H9 (cell line): ENCODE measurements at regions not wholly inside any gene's neighbourhood (a gene's known extent, or its start where the extent isn't known, plus 50 kb on each side); places are given as distances from the start of the nearest gene placed in this dataset.

ENCODE experiments used
- DNase-seq: peaks from one replicate; pipeline ENCODE4 v3.0.0-alpha.2; 2017
- H2AFZ ChIP-seq: one replicate; pipeline ENCODE4 v1.6.1; 2013; ENCODE audit warnings: mild to moderate bottlenecking, low read length, control low read depth, moderate library complexity
- H2AK5ac ChIP-seq: 2 replicates; pipeline ENCODE4 v1.6.1; 2013; ENCODE audit warnings: low read length, control low read depth, mixed read lengths; ENCODE audit not compliant: insufficient read length
- H2BK120ac ChIP-seq: one replicate; pipeline ENCODE4 v1.6.1; 2013; ENCODE audit warnings: low read depth, mild to moderate bottlenecking, low read length, control low read depth, inconsistent platforms; ENCODE audit not compliant: poor library complexity, severe bottlenecking
- H2BK12ac ChIP-seq: 2 replicates; pipeline ENCODE4 v1.6.1; 2013; ENCODE audit warnings: low read length, control low read depth, mixed read lengths, low read depth; ENCODE audit not compliant: insufficient read length
- H2BK15ac ChIP-seq: 2 replicates; pipeline ENCODE4 v1.6.1; 2013; ENCODE audit warnings: low read depth, low read length, control low read depth
- H2BK20ac ChIP-seq: one replicate; pipeline ENCODE4 v1.6.1; 2013; ENCODE audit warnings: low read depth, mild to moderate bottlenecking, low read length, control low read depth, inconsistent platforms; ENCODE audit not compliant: poor library complexity, severe bottlenecking
- H2BK5ac ChIP-seq: 2 replicates; pipeline ENCODE4 v1.6.1; 2013; ENCODE audit warnings: low read length, control low read depth, mixed read lengths; ENCODE audit not compliant: insufficient read length
- H3K14ac ChIP-seq: 2 replicates; pipeline ENCODE4 v1.6.1; 2013; ENCODE audit warnings: low read length, control low read depth; ENCODE audit not compliant: insufficient read depth
- H3K18ac ChIP-seq: 2 replicates; pipeline ENCODE4 v1.6.1; 2013; ENCODE audit warnings: low read depth, mild to moderate bottlenecking, mixed read lengths, low read length, control low read depth; ENCODE audit not compliant: insufficient read length
- H3K23ac ChIP-seq: 2 replicates; pipeline ENCODE4 v1.6.1; 2013; ENCODE audit warnings: low read length, control low read depth, mixed read lengths, low read depth; ENCODE audit not compliant: insufficient read length
- H3K23me2 ChIP-seq: 2 replicates; pipeline ENCODE4 v1.6.1; 2013; ENCODE audit warnings: low read depth, mild to moderate bottlenecking, mixed read lengths, low read length, control low read depth; ENCODE audit not compliant: insufficient read length, poor library complexity, severe bottlenecking
- H3K27ac ChIP-seq: 2 replicates; pipeline ENCODE4 v1.5.1; 2013; ENCODE audit warnings: low read length, control low read depth, mixed read lengths, low read depth; ENCODE audit not compliant: insufficient read length
- H3K27me3 ChIP-seq: 2 replicates; pipeline ENCODE4 v1.6.1; 2013; ENCODE audit warnings: low read length, control low read depth, inconsistent platforms; ENCODE audit not compliant: insufficient read depth
- H3K4ac ChIP-seq: 2 replicates; pipeline ENCODE4 v1.6.1; 2013; ENCODE audit warnings: low read depth, mild to moderate bottlenecking, control low read depth, inconsistent platforms, low read length, moderate library complexity
- H3K4me1 ChIP-seq: 2 replicates; pipeline ENCODE4 v1.6.1; 2013; ENCODE audit warnings: low read length, control low read depth, inconsistent platforms; ENCODE audit not compliant: insufficient read depth
- H3K4me2 ChIP-seq: 2 replicates; pipeline ENCODE4 v1.6.1; 2013; ENCODE audit warnings: low read length, control low read depth, mixed read lengths; ENCODE audit not compliant: insufficient read length, insufficient read depth
- H3K56ac ChIP-seq: 2 replicates; pipeline ENCODE4 v1.6.1; 2013; ENCODE audit warnings: low read depth, mild to moderate bottlenecking, mixed read lengths, low read length, control low read depth; ENCODE audit not compliant: insufficient read length
- H3K79me1 ChIP-seq: 2 replicates; pipeline ENCODE4 v1.6.1; 2013; ENCODE audit warnings: low read depth, mild to moderate bottlenecking, moderate library complexity, low read length, control low read depth, inconsistent platforms; ENCODE audit not compliant: insufficient read depth, poor library complexity, severe bottlenecking
- H3K79me2 ChIP-seq: 2 replicates; pipeline ENCODE4 v1.6.1; 2013; ENCODE audit warnings: low read length, control low read depth, inconsistent platforms; ENCODE audit not compliant: insufficient read depth
- H3K9ac ChIP-seq: 2 replicates; pipeline ENCODE4 v1.6.1; 2013; ENCODE audit warnings: low read length, control low read depth, mixed read lengths; ENCODE audit not compliant: insufficient read length; ENCODE audit errors: extremely low read depth
- H3K9me3 ChIP-seq: one replicate; pipeline ENCODE4 v1.6.1; 2013; ENCODE audit warnings: low read depth, low read length, inconsistent platforms; ENCODE audit not compliant: control insufficient read depth
- H3T11ph ChIP-seq: one replicate; pipeline ENCODE4 v1.6.1; 2013; ENCODE audit warnings: mild to moderate bottlenecking, low read length, control low read depth, inconsistent platforms
- H4K20me1 ChIP-seq: one replicate; pipeline ENCODE4 v1.6.1; 2013; ENCODE audit not compliant: control insufficient read depth, insufficient read length, insufficient read depth
- H4K5ac ChIP-seq: 2 replicates; pipeline ENCODE4 v1.6.1; 2013; ENCODE audit warnings: low read depth, mild to moderate bottlenecking, mixed read lengths, low read length, control low read depth; ENCODE audit not compliant: insufficient read length
- H4K8ac ChIP-seq: replicated peaks from 2 replicates; pipeline ENCODE4 v1.6.1; 2013; ENCODE audit warnings: low read length, control low read depth, mixed read lengths, low read depth; ENCODE audit not compliant: insufficient read length
- H4K91ac ChIP-seq: 2 replicates; pipeline ENCODE4 v1.6.1; 2013; ENCODE audit warnings: low read depth, mild to moderate bottlenecking, moderate library complexity, mixed read lengths, low read length, control low read depth; ENCODE audit not compliant: insufficient read length
- H3K27ac Mint-ChIP-seq, 3 experiments: 2 replicates in 2 of 3; 3 replicates in 1 of 3; pipeline ENCODE4 v1.8.0; 2020 to 2021; ENCODE audit warnings: mixed read lengths in 3 of 3, mild to moderate bottlenecking in 1 of 3, moderate library complexity in 1 of 3
- H3K27me3 Mint-ChIP-seq: 2 replicates; pipeline ENCODE4 v1.8.0; 2021; ENCODE audit warnings: low read depth, mild to moderate bottlenecking, moderate library complexity, mixed read lengths
- H3K36me3 Mint-ChIP-seq, 3 experiments: 2 replicates in 2 of 3; 3 replicates in 1 of 3; pipeline ENCODE4 v1.8.0; 2020 to 2021; ENCODE audit warnings: low read depth in 3 of 3, mixed read lengths in 3 of 3; ENCODE audit not compliant: insufficient read depth in 1 of 3
- H3K4me1 Mint-ChIP-seq, 2 experiments: 2 replicates each; pipeline ENCODE4 v1.8.0; 2020; ENCODE audit warnings: mixed read lengths in 2 of 2
- H3K4me3 Mint-ChIP-seq, 2 experiments: 2 replicates in 1 of 2; 3 replicates in 1 of 2; pipeline ENCODE4 v1.8.0; 2020 to 2021; ENCODE audit warnings: mild to moderate bottlenecking in 2 of 2, mixed read lengths in 2 of 2, moderate library complexity in 1 of 2
- H3K9me3 Mint-ChIP-seq, 2 experiments: 2 replicates in 1 of 2; 3 replicates in 1 of 2; pipeline ENCODE4 v1.8.0; 2020; ENCODE audit warnings: mild to moderate bottlenecking in 2 of 2, mixed read lengths in 2 of 2, moderate library complexity in 1 of 2
- WGBS: extraction: QIAGEN DNeasy Blood & Tissue Kit; methylation state at CpG from one replicate; pipeline ENCODE4 v1.1.7; 2013; ENCODE audit warnings: missing lambda C conversion rate, low lambda C conversion rate, mixed read lengths; ENCODE audit not compliant: insufficient read length; ENCODE audit errors: extremely low coverage; 5-methylcytosine and 5-hydroxymethylcytosine counted together
- TF ChIP-seq, protein P1 (sequence below): fragments of 200-600 bp; sonication (generic); conservative IDR thresholded peaks from 3 replicates; pipeline ENCODE4 v1.8.0; 2021; ENCODE audit warnings: antibody characterized with exemption, mild to moderate bottlenecking

- H3K23me2 ChIP-seq = no peaks in the 10 kb centered on the region
- no peaks in the 10 kb centered on the region for H3K79me1 ChIP-seq
- H3K9ac ChIP-seq = no peak overlapping the region
- no peak overlapping the region for H3K27ac ChIP-seq
- Mint-ChIP-seq H3K27me3 (no peaks in the 10 kb centered on the region), H3K9me3 (no peaks in the 10 kb centered on the region), H3K36me3 (no peaks in the 10 kb centered on the region), H3K4me1 (peaks cover 4 to 6% of the 10 kb centered on the region in 2 experiments), H3K27ac (no peak overlapping the region), H3K4me3 (no peak overlapping the region)
- no peak overlapping the region for H3K14ac ChIP-seq
- no peak overlapping the region for H3K4ac ChIP-seq
- no CpG with 5 or more reads among the region's 4 CpGs for WGBS
- H4K5ac ChIP-seq = no peak overlapping the region
- H2AFZ ChIP-seq = no peak overlapping the region
- no peak overlapping the region for H2AK5ac ChIP-seq
- H3K23ac ChIP-seq = no peak overlapping the region
- no peak overlapping the region for H3K4me2 ChIP-seq
- no peak overlapping the region for H2BK12ac ChIP-seq
- no peaks in the 10 kb centered on the region for H3K4me1 ChIP-seq
- no peak overlapping the region for H3K18ac ChIP-seq
- H2BK20ac ChIP-seq = peak overlapping the region; percentile 11
- no peaks in the 10 kb centered on the region for H3K9me3 ChIP-seq
- H2BK120ac ChIP-seq = no peak overlapping the region
- no peak overlapping the region for H3T11ph ChIP-seq
- TF ChIP-seq, protein P1, sequence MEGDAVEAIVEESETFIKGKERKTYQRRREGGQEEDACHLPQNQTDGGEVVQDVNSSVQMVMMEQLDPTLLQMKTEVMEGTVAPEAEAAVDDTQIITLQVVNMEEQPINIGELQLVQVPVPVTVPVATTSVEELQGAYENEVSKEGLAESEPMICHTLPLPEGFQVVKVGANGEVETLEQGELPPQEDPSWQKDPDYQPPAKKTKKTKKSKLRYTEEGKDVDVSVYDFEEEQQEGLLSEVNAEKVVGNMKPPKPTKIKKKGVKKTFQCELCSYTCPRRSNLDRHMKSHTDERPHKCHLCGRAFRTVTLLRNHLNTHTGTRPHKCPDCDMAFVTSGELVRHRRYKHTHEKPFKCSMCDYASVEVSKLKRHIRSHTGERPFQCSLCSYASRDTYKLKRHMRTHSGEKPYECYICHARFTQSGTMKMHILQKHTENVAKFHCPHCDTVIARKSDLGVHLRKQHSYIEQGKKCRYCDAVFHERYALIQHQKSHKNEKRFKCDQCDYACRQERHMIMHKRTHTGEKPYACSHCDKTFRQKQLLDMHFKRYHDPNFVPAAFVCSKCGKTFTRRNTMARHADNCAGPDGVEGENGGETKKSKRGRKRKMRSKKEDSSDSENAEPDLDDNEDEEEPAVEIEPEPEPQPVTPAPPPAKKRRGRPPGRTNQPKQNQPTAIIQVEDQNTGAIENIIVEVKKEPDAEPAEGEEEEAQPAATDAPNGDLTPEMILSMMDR = no peak
- H2BK5ac ChIP-seq = no peak overlapping the region
- no peak for DNase-seq
- no peak overlapping the region for H4K91ac ChIP-seq
- no peaks in the 10 kb centered on the region for H3K79me2 ChIP-seq
- no peaks in the 10 kb centered on the region for H4K20me1 ChIP-seq
- H3K56ac ChIP-seq = no peak overlapping the region
- H2BK15ac ChIP-seq = no peak overlapping the region
- H4K8ac ChIP-seq = no peak overlapping the region
- no peaks in the 10 kb centered on the region for H3K27me3 ChIP-seq
Observed at GRCh38 chr3:193051314-193051713, 133.7 kb upstream of the MB21D2 start.
